ENCODE measurements at regions not wholly inside any gene's neighbourhood (a gene's known extent, or its start where the extent isn't known, plus 50 kb on each side); places are given as distances from the start of the nearest gene placed in this dataset.
"Not testable (repeated sequence)": the region's sequence is repeated elsewhere in the genome, so short reads cannot be mapped to it uniquely, and the experiment has no call there.

DNA sequence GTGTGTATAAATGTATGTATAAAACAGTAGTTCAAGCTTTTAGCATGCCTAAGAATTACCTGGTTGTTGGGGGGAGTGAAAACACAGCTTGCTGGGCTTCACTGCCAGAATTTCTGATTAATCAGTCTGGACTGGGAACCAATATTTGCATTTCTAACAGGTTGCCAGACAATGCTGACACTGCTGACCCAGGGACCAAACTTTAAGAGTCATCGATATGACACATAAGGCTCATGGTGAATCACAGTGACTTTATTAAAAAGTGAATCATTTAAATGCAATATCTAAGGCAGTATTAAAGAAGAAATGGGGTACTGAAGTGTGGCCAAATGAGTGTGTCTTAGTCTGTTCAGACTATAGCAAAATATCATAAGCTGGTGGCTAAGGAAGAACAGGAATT, 195.9 kb upstream of the DTNA start:
- Histone ChIP-seq H3K4me3 (ENCODE audit: low read length in 3 of 3) (no peak overlapping the region), H3K27ac (ENCODE audit: low read depth, low read length) (no peak overlapping the region), H3K36me3 (ENCODE audit: control insufficient read depth in 3 of 3, insufficient read depth in 3 of 3, low read length in 3 of 3) (no peaks in the 10 kb centered on the region), H3K9me3 (ENCODE audit: control insufficient read depth in 3 of 3, low read length in 3 of 3) (no peaks in the 10 kb centered on the region), H3K4me1 (ENCODE audit: control insufficient read depth in 3 of 3, insufficient read depth in 3 of 3, low read length in 3 of 3) (peaks cover 3 to 12% (median 7%) of the 10 kb centered on the region in 3 donors), H3K9ac (ENCODE audit: low read depth in 1 of 3, low read length in 3 of 3) (no peak overlapping the region), H3K27me3 (ENCODE audit: control insufficient read depth in 3 of 3, insufficient read depth in 3 of 3, low read length in 3 of 3) (no peaks in the 10 kb centered on the region)

DNA sequence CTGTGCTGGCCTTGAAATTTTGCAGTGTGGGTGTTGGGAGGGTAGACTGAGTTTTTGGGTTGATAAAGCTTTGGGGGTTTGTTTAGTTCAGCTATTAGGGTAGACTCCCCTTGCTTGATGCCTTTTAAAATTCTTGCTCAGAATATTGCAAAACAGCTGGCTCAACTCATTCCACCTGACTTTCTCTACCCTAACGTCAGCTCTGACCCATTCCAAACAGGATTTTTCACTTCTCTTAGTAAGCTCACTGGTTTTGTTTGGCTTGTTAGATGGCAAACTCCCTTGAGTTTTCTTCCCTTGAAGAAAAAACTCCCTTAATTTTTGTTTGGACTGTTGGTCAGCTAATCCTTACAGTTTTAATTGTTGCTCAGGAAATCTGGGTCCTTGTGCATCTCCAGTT, 195.1 kb upstream of the DTNA start:
- Histone ChIP-seq H3K9me3 (ENCODE audit: control insufficient read depth in 3 of 3, low read length in 3 of 3) (no peaks in the 10 kb centered on the region), H3K4me1 (ENCODE audit: control insufficient read depth in 3 of 3, insufficient read depth in 3 of 3, low read length in 3 of 3) (peaks cover 0 to 12% (median 4%) of the 10 kb centered on the region in 3 donors), H3K4me3 (ENCODE audit: low read length in 3 of 3) (no peak overlapping the region)

DNA sequence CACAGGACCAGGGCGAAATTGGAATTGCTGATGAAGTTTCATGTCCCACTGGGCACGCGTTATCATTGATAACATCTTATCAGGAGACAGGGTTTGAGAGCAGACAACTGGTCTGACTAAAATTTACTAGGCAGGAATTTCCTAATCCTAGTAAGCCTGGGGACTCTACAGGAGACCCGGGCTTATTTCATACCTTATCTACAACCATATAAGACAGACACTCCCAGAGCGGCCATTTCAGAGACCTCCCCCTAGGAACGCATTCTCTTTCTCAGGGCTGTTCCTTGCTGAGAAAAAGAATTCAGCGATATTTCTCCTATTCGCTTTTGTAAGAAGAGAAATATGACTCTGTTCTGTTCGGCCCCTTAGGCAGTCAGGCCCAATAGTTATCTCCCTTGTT, 193.7 kb upstream of the DTNA start:
- H3K9me3 ChIP-seq (ENCODE audit: control insufficient read depth in 3 of 3, low read length in 3 of 3); H3K27me3 ChIP-seq (ENCODE audit: control insufficient read depth in 3 of 3, insufficient read depth in 3 of 3, low read length in 3 of 3); H3K27ac ChIP-seq (ENCODE audit: low read depth, low read length); H3K36me3 ChIP-seq (ENCODE audit: control insufficient read depth in 3 of 3, insufficient read depth in 3 of 3, low read length in 3 of 3); H3K9ac ChIP-seq (ENCODE audit: low read depth in 1 of 3, low read length in 3 of 3); H3K4me3 ChIP-seq (ENCODE audit: low read length in 3 of 3): not testable (repeated sequence)
- peaks cover 0 to 12% (median 2%) of the 10 kb centered on the region in 3 donors for H3K4me1 ChIP-seq (ENCODE audit: control insufficient read depth in 3 of 3, insufficient read depth in 3 of 3, low read length in 3 of 3)

More for the DNA sequence above, 195.1 kb upstream of the DTNA start:
- H3K27me3 ChIP-seq (ENCODE audit: control insufficient read depth in 3 of 3, insufficient read depth in 3 of 3, low read length in 3 of 3) = no peaks in the 10 kb centered on the region
- no peak overlapping the region for H3K9ac ChIP-seq (ENCODE audit: low read depth in 1 of 3, low read length in 3 of 3)
- no peaks in the 10 kb centered on the region for H3K36me3 ChIP-seq (ENCODE audit: control insufficient read depth in 3 of 3, insufficient read depth in 3 of 3, low read length in 3 of 3)
- no peak overlapping the region for H3K27ac ChIP-seq (ENCODE audit: low read depth, low read length)

DNA sequence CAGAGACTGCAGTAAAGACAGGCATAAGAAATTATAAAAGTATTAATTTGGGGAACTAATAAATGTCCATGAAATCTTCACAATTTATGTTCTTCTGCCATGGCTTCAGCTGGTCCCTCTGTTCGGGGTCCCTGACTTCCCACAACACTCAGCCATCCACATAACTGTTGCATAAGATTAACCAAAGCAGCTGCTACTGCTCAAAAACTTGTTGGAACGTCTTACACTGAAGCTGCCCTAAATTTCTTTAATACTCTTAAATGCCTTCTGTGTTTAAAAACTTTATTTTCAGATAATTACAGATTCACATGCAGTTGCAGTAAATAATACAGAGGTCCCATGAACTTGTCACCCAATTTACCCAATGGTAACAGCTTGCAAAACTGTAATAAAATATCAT, 193.1 kb upstream of the DTNA start:
- H3K9ac ChIP-seq (ENCODE audit: low read depth in 1 of 3, low read length in 3 of 3); H3K9me3 ChIP-seq (ENCODE audit: control insufficient read depth in 3 of 3, low read length in 3 of 3); H3K4me3 ChIP-seq (ENCODE audit: low read length in 3 of 3); H3K36me3 ChIP-seq (ENCODE audit: control insufficient read depth in 3 of 3, insufficient read depth in 3 of 3, low read length in 3 of 3); H3K27ac ChIP-seq (ENCODE audit: low read depth, low read length); H3K27me3 ChIP-seq (ENCODE audit: control insufficient read depth in 3 of 3, insufficient read depth in 3 of 3, low read length in 3 of 3): not testable (repeated sequence)
- H3K4me1 ChIP-seq (ENCODE audit: control insufficient read depth in 3 of 3, insufficient read depth in 3 of 3, low read length in 3 of 3) = peaks cover 0 to 12% (median 2%) of the 10 kb centered on the region in 3 donors

DNA sequence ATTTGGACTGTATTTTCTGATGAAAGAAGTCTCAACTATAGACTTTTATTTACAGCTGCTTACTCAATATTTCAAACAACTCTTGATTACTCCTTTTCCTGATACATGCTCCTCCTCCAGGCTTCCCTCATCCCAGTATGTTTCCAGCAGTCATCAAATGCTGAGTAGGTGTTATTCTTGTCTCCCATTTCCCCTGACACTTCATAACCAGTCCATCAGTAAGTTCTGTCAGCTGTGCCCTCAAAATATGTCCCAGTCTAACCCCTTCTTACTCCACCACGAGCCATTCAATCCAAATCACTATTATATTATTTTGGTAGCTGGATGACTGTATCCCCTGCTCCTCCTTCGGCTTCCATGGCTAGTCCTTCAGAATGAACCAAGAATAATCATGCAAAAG, 189.1 kb upstream of the DTNA start:
- Histone ChIP-seq H3K4me3 (ENCODE audit: low read length in 3 of 3) (no peak overlapping the region), H3K9me3 (ENCODE audit: control insufficient read depth in 3 of 3, low read length in 3 of 3) (no peaks in the 10 kb centered on the region), H3K27ac (ENCODE audit: low read depth, low read length) (no peak overlapping the region), H3K4me1 (ENCODE audit: control insufficient read depth in 3 of 3, insufficient read depth in 3 of 3, low read length in 3 of 3) (peaks cover 0 to 2% (median 2%) of the 10 kb centered on the region in 3 donors), H3K27me3 (ENCODE audit: control insufficient read depth in 3 of 3, insufficient read depth in 3 of 3, low read length in 3 of 3) (no peaks in the 10 kb centered on the region), H3K36me3 (ENCODE audit: control insufficient read depth in 3 of 3, insufficient read depth in 3 of 3, low read length in 3 of 3) (no peaks in the 10 kb centered on the region), H3K9ac (ENCODE audit: low read depth in 1 of 3, low read length in 3 of 3) (no peak overlapping the region)

DNA sequence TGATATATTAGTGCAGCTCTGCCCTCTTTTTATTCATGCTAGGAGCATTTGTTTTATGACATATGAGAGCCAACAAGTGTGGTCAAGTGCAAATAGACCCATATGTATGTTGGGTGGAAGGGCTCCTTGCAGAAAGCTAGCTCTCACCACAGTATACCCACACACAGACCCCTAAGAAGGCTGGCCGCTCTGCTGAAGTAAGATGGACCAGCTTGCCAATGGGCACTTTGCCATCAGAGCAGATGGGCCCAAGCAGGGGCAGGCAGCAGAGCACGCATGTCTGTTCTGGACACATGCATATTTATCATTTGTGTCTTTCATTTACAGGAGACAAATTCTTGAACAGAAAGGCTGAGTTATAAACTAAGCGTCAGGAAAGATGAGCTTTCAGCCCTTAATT, 187.5 kb upstream of the DTNA start:
- H3K4me1 ChIP-seq (ENCODE audit: control insufficient read depth in 3 of 3, insufficient read depth in 3 of 3, low read length in 3 of 3) = peaks cover 0 to 2% (median 2%) of the 10 kb centered on the region in 3 donors
- no peaks in the 10 kb centered on the region for H3K9me3 ChIP-seq (ENCODE audit: control insufficient read depth in 3 of 3, low read length in 3 of 3)
- no peak overlapping the region for H3K9ac ChIP-seq (ENCODE audit: low read depth in 1 of 3, low read length in 3 of 3)
- H3K27ac ChIP-seq (ENCODE audit: low read depth, low read length) = no peak overlapping the region
- no peaks in the 10 kb centered on the region for H3K36me3 ChIP-seq (ENCODE audit: control insufficient read depth in 3 of 3, insufficient read depth in 3 of 3, low read length in 3 of 3)
- H3K4me3 ChIP-seq (ENCODE audit: low read length in 3 of 3) = no peak overlapping the region
- no peaks in the 10 kb centered on the region for H3K27me3 ChIP-seq (ENCODE audit: control insufficient read depth in 3 of 3, insufficient read depth in 3 of 3, low read length in 3 of 3)

DNA sequence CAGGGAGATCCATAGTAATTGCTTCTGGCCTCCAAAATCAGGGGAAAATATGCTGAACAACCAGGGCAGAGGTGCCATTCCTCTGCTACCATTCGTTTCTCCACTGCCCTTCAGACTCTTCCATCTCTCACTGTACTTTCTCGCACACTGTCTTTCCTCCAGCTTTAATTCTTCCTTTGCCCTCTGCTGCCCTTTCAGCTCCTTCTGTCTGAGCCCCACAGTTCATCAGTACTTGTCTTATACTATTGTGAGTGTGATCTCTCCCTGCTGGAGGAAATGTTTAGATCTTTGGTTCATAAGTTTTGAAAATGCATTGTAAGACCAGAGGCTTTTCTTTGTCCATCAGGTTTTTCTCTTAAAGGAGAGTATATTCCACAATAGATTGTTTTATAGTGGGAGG, 184.9 kb upstream of the DTNA start:
- Histone ChIP-seq H3K9me3 (ENCODE audit: control insufficient read depth in 3 of 3, low read length in 3 of 3) (no peaks in the 10 kb centered on the region), H3K4me3 (ENCODE audit: low read length in 3 of 3) (no peak overlapping the region), H3K9ac (ENCODE audit: low read depth in 1 of 3, low read length in 3 of 3) (no peak overlapping the region), H3K27me3 (ENCODE audit: control insufficient read depth in 3 of 3, insufficient read depth in 3 of 3, low read length in 3 of 3) (no peaks in the 10 kb centered on the region), H3K4me1 (ENCODE audit: control insufficient read depth in 3 of 3, insufficient read depth in 3 of 3, low read length in 3 of 3) (peaks cover 0 to 11% (median 9%) of the 10 kb centered on the region in 3 donors), H3K27ac (ENCODE audit: low read depth, low read length) (no peak overlapping the region), H3K36me3 (ENCODE audit: control insufficient read depth in 3 of 3, insufficient read depth in 3 of 3, low read length in 3 of 3) (no peaks in the 10 kb centered on the region)

DNA sequence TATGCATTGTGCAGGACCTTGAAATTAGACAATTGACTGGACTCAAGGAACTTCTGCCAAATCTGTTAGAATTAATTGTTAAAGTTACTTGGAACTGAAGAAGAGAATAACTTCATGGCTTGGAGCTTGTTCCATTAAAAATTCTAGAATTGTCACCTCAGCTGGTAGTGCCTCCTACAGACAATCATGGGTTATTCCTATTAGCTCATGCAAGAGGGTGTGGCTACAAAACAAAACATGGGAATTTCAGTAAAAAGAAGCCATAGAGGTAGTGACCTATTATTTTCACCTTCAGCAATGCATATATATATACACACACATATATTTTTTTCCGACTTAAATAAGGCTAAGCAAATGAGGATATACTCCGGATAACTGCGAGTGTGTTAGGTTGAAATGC, 181.9 kb upstream of the DTNA start:
- Histone ChIP-seq H3K9me3 (ENCODE audit: control insufficient read depth in 3 of 3, low read length in 3 of 3) (no peaks in the 10 kb centered on the region), H3K9ac (ENCODE audit: low read depth in 1 of 3, low read length in 3 of 3) (no peak overlapping the region), H3K4me3 (ENCODE audit: low read length in 3 of 3) (no peak overlapping the region), H3K27me3 (ENCODE audit: control insufficient read depth in 3 of 3, insufficient read depth in 3 of 3, low read length in 3 of 3) (no peaks in the 10 kb centered on the region), H3K36me3 (ENCODE audit: control insufficient read depth in 3 of 3, insufficient read depth in 3 of 3, low read length in 3 of 3) (no peaks in the 10 kb centered on the region), H3K27ac (ENCODE audit: low read depth, low read length) (no peak overlapping the region), H3K4me1 (ENCODE audit: control insufficient read depth in 3 of 3, insufficient read depth in 3 of 3, low read length in 3 of 3) (peaks cover 0 to 9% (median 7%) of the 10 kb centered on the region in 3 donors)

DNA sequence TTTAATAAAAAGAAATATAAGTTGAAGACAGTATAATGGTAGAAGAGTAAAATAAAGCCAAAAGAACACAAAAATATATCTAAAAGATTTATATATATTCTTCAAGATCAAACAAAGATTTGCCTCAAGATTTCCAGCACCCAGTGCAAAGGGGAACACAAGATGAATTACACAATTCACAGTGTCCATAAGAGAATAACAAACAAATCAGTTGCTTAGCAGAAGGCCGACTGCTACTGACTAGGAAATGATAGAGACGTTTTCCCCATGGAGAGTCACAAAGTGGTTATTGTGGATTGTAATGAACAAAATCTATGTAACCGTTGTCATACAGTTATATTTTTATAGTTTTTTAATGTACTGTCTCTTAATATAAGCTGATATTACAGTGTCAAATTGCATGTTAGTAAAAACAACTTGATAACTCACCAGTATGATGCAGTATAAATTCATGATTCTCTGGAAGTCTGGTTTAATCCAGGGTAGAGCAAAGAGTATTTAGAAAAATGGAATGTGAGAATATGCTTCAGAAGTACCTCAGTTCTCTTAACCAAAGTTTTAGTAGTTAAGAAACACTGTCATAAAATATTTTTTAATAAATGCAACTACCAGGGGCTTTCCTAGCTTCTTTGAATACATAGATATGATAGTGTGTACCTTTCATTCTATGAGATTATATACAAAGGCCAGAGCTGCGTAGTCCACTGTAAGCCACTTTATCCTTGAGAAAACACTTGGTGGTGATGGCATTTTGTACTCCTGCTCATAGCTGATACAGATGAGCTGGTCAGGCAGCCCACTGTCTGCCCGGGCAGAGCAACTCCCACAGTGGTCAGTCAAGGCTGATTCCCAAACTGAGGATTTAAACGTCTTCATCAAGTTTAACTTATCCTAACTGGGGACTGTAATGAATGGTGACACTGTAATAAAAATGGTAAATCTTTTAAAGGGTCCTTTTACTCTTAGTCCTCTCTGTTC, 180.5 kb upstream of the DTNA start:
- Histone ChIP-seq H3K4me1 (ENCODE audit: control insufficient read depth in 3 of 3, insufficient read depth in 3 of 3, low read length in 3 of 3) (peaks cover 0 to 9% (median 7%) of the 10 kb centered on the region in 3 donors), H3K27me3 (ENCODE audit: control insufficient read depth in 3 of 3, insufficient read depth in 3 of 3, low read length in 3 of 3) (no peaks in the 10 kb centered on the region), H3K9me3 (ENCODE audit: control insufficient read depth in 3 of 3, low read length in 3 of 3) (peaks cover 0 to 3% (median 0%) of the 10 kb centered on the region in 3 donors), H3K36me3 (ENCODE audit: control insufficient read depth in 3 of 3, insufficient read depth in 3 of 3, low read length in 3 of 3) (no peaks in the 10 kb centered on the region), H3K27ac (ENCODE audit: low read depth, low read length) (no peak overlapping the region), H3K4me3 (ENCODE audit: low read length in 3 of 3) (no peak overlapping the region), H3K9ac (ENCODE audit: low read depth in 1 of 3, low read length in 3 of 3) (no peak overlapping the region)

DNA sequence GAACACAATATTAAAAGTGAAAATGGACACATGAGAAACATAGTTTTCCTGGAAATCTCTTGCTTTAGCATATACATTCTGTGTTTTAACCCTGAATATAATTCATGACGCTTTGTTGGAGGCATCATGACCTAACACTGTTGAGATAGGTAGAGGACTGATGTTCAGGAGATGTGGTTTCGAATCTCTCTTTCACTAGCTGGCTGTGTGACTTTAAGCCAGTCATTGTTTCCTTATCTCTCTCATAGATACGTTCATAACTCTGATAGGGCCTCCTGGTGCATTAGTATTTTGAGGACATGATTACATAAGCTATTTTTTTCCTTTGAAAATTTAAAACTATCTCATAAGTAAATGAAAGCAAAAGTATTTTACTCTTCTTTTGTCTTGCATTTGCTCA, 179.0 kb upstream of the DTNA start:
- no peaks in the 10 kb centered on the region for H3K27me3 ChIP-seq (ENCODE audit: control insufficient read depth in 3 of 3, insufficient read depth in 3 of 3, low read length in 3 of 3)
- H3K4me1 ChIP-seq (ENCODE audit: control insufficient read depth in 3 of 3, insufficient read depth in 3 of 3, low read length in 3 of 3) = peaks cover 0 to 9% (median 7%) of the 10 kb centered on the region in 3 donors

More for the DNA sequence above, 179.0 kb upstream of the DTNA start:
- Histone ChIP-seq H3K36me3 (ENCODE audit: control insufficient read depth in 3 of 3, insufficient read depth in 3 of 3, low read length in 3 of 3) (no peaks in the 10 kb centered on the region), H3K4me3 (ENCODE audit: low read length in 3 of 3) (no peak overlapping the region), H3K9ac (ENCODE audit: low read depth in 1 of 3, low read length in 3 of 3) (no peak overlapping the region), H3K27ac (ENCODE audit: low read depth, low read length) (no peak overlapping the region), H3K9me3 (ENCODE audit: control insufficient read depth in 3 of 3, low read length in 3 of 3) (peaks cover 0 to 3% (median 0%) of the 10 kb centered on the region in 3 donors)

Measured in skeletal muscle tissue (tissue), 3 donors.